Adrenal gland (tissue), 9 donors: ENCODE measurements at regions not wholly inside any gene's neighbourhood (a gene's known extent, or its start where the extent isn't known, plus 50 kb on each side); places are given as distances from the start of the nearest gene placed in this dataset.

Source experiments
- DNase-seq, 7 donors: peaks; one replicate each; pipeline ENCODE4 v3.0.0-alpha.2; 2019 to 2020
- H3K27ac ChIP-seq, 5 donors: fragments of 200-600 bp; sonication (generic) in 4 of 5; 1 replicate in 3 of 5; 2 replicates in 2 of 5; pipeline versions ENCODE4 v1.5.1 to v1.8.0; 2016 to 2020; ENCODE audit warnings: mild to moderate bottlenecking in 1 of 5
- H3K27me3 ChIP-seq: fragments of 200-600 bp; 2 replicates; pipeline ENCODE4 v1.8.0; 2021
- H3K36me3 ChIP-seq, 2 donors: fragments of 200-600 bp; replicated peaks in 1 of 2; 1 replicate in 1 of 2; 2 replicates in 1 of 2; pipeline versions ENCODE4 v1.5.1 to v1.8.0; 2018 to 2022
- H3K4me1 ChIP-seq, 2 donors: fragments of 200-600 bp; replicated peaks in 1 of 2; 1 replicate in 1 of 2; 2 replicates in 1 of 2; pipeline versions ENCODE4 v1.5.1 to v1.8.0; 2018 to 2021
- H3K4me3 ChIP-seq, 4 donors: fragments of 200-600 bp; sonication (generic) in 3 of 4; one replicate each; pipeline ENCODE4 v1.5.1; 2016 to 2018
- H3K9me3 ChIP-seq, 3 donors: fragments of 200-600 bp; sonication (generic) in 1 of 3; replicated peaks in 1 of 3; 1 replicate in 2 of 3; 2 replicates in 1 of 3; pipeline versions ENCODE4 v1.5.1 to v1.8.0; 2016 to 2021
- CTCF ChIP-seq, 6 experiments: fragments of 450-650 bp in 4 of 6; fragments of 200-600 bp in 2 of 6; sonication (generic) in 1 of 6; IDR thresholded peaks; 1 replicate in 5 of 6; 2 replicates in 1 of 6; pipeline versions ENCODE4 v1.5.1 to v1.8.0; 2016 to 2021; ENCODE audit warnings: antibody characterized with exemption in 6 of 6, mild to moderate bottlenecking in 2 of 6, moderate library complexity in 1 of 6
- POLR2A ChIP-seq, 2 donors: fragments of 450-650 bp; IDR thresholded peaks; one replicate each; pipeline ENCODE4 v1.6.1; 2017; ENCODE audit warnings: antibody characterized with exemption in 2 of 2, mild to moderate bottlenecking in 2 of 2, moderate library complexity in 1 of 2
- WGBS, 4 donors: extraction: QIAGEN DNeasy Blood & Tissue Kit in 2 of 4; methylation state at CpG; one replicate each; pipeline versions ENCODE4 v1.1.5 to v1.1.7; 2013 to 2017; 5-methylcytosine and 5-hydroxymethylcytosine counted together
- intact Hi-C, 2 donors: fragments of 100-400 bp; cut with DNase I; formaldehyde crosslinking; loops; one replicate each; pipeline versions ENCODE4 v1.14.1 to v1.15.0; 2022 to 2023
- donor health status: healthy with polysubstance abuse.
- donor health status: Bipolar disorder and iron deficiency.
- donor health status: DM: yes; HTN: yes; CAD: no.
- donor health status: DM: no; HTN: no; CAD: no.
- donor health status: DM: no; HTN: no; CAD: no.

GRCh38 chr3:72151465-72152238, 366.7 kb upstream of the PROK2 start:
- H3K4me3 ChIP-seq, result no peak overlapping the region
- H3K4me1 ChIP-seq, result peaks cover 10 to 22% of the 10 kb centered on the region in 2 donors
- no peak overlapping the region for H3K27ac ChIP-seq
- no peaks in the 10 kb centered on the region for H3K9me3 ChIP-seq
- 90 to 96% (median 94%) methylated on average over 9 of the region's 9 CpGs for WGBS, 4 donors
- DNase-seq, result no peak
- TF ChIP-seq POLR2A (IDR thresholded peaks at IDR 0.05) (no peak), CTCF (IDR thresholded peaks at IDR 0.05) (no peak)
- no peaks in the 10 kb centered on the region for H3K36me3 ChIP-seq
- intact Hi-C loops, result no loop called here
- peaks cover 2% of the 10 kb centered on the region for H3K27me3 ChIP-seq

- Histone ChIP-seq H3K4me3 (no peak overlapping the region), H3K36me3 (no peaks in the 10 kb centered on the region), H3K27ac (no peak overlapping the region), H3K4me1 (peaks cover 10 to 20% of the 10 kb centered on the region in 2 donors), H3K27me3 (peaks cover 3% of the 10 kb centered on the region), H3K9me3 (no peaks in the 10 kb centered on the region)
- DNase-seq, result no peak
- intact Hi-C loops, result no loop called here
- WGBS, 4 donors, result 91 to 95% (median 93%) methylated on average over 6 of the region's 6 CpGs
- no peak for TF ChIP-seq CTCF (IDR thresholded peaks at IDR 0.05)
- no peak for TF ChIP-seq POLR2A (IDR thresholded peaks at IDR 0.05)
Measured at GRCh38 chr3:72150634-72151412, 365.9 kb upstream of the PROK2 start.

GRCh38 chr3:72149645-72150300, 364.8 kb upstream of the PROK2 start:
- Histone ChIP-seq H3K4me3 (no peak overlapping the region), H3K27me3 (peaks cover 3% of the 10 kb centered on the region), H3K9me3 (no peaks in the 10 kb centered on the region), H3K27ac (no peak overlapping the region), H3K36me3 (no peaks in the 10 kb centered on the region), H3K4me1 (peaks cover 10 to 15% of the 10 kb centered on the region in 2 donors)
- 92 to 96% (median 92%) methylated on average over 8 of the region's 8 CpGs for WGBS, 4 donors
- no peak for DNase-seq
- TF ChIP-seq POLR2A (IDR thresholded peaks at IDR 0.05) (no peak), CTCF (IDR thresholded peaks at IDR 0.05) (no peak)
- intact Hi-C loops, result no loop called here

GRCh38 chr3:72147600-72147999, 362.7 kb upstream of the PROK2 start:
- intact Hi-C loops, result no loop called here
- peaks cover 3% of the 10 kb centered on the region for H3K27me3 ChIP-seq
- no peak overlapping the region for H3K27ac ChIP-seq
- no peaks in the 10 kb centered on the region for H3K9me3 ChIP-seq
- no peak for DNase-seq
- no peak overlapping the region for H3K4me3 ChIP-seq
- no peak for TF ChIP-seq CTCF (IDR thresholded peaks at IDR 0.05)
- no peak for TF ChIP-seq POLR2A (IDR thresholded peaks at IDR 0.05)
- peaks cover 4 to 11% of the 10 kb centered on the region in 2 donors for H3K4me1 ChIP-seq
- 93 to 99% (median 97%) methylated on average over 3 of the region's 3 CpGs for WGBS, 4 donors
- H3K36me3 ChIP-seq, result no peaks in the 10 kb centered on the region
